ENCODE measurements at regions not wholly inside any gene's neighbourhood (a gene's known extent, or its start where the extent isn't known, plus 50 kb on each side); places are given as distances from the start of the nearest gene placed in this dataset.

GRCh38 chr2:187171318-187171717, 276.7 kb downstream of the CALCRL start:
- H3K79me2 ChIP-seq (ENCODE audit: insufficient read depth, low read length) = no peaks in the 10 kb centered on the region
- H3F3A ChIP-seq (ENCODE audit: insufficient read depth) = no peaks in the 10 kb centered on the region
- H3K27me3 ChIP-seq (ENCODE audit: low read length) = no peaks in the 10 kb centered on the region
- no peak overlapping the region for H3K9ac ChIP-seq (ENCODE audit: low read length)
- no peak overlapping the region for H3K4me2 ChIP-seq (ENCODE audit: low read depth, low read length, poor library complexity, severe bottlenecking)
- H3K27ac ChIP-seq (ENCODE audit: low read depth, low read length) = no peak overlapping the region
- no peaks in the 10 kb centered on the region for H3K9me3 ChIP-seq (ENCODE audit: insufficient read depth, low read length)
- H4K20me1 ChIP-seq (ENCODE audit: low read depth, low read length) = no peaks in the 10 kb centered on the region
- H2AFZ ChIP-seq (ENCODE audit: low read depth, low read length, severe bottlenecking) = no peak overlapping the region
- H3K4me3 ChIP-seq (ENCODE audit: insufficient read depth, low read length, poor library complexity, severe bottlenecking) = no peak overlapping the region
- H3K9me2 ChIP-seq (replicated peaks; ENCODE audit: insufficient read depth, low read length) = no peaks in the 10 kb centered on the region
- no peaks in the 10 kb centered on the region for H3K36me3 ChIP-seq (ENCODE audit: low read length)
- TF ChIP-seq EZH2phosphoT487 (conservative IDR thresholded peaks at IDR 0.05; ENCODE audit: low read length) (no peak), CTCF (IDR thresholded peaks at IDR 0.05; ENCODE audit: insufficient read depth, low read length, poor library complexity, severe bottlenecking) (no peak)

GRCh38 chr2:187169864-187170263, 278.2 kb downstream of the CALCRL start:
- Histone ChIP-seq H3K36me3 (ENCODE audit: low read length) (no peaks in the 10 kb centered on the region), H3K4me2 (ENCODE audit: low read depth, low read length, poor library complexity, severe bottlenecking) (no peak overlapping the region), H4K20me1 (ENCODE audit: low read depth, low read length) (no peaks in the 10 kb centered on the region), H3K27me3 (ENCODE audit: low read length) (no peaks in the 10 kb centered on the region), H2AFZ (ENCODE audit: low read depth, low read length, severe bottlenecking) (no peak overlapping the region), H3K27ac (ENCODE audit: low read depth, low read length) (no peak overlapping the region), H3K4me3 (ENCODE audit: insufficient read depth, low read length, poor library complexity, severe bottlenecking) (no peak overlapping the region), H3K9ac (ENCODE audit: low read length) (no peak overlapping the region), H3K79me2 (ENCODE audit: insufficient read depth, low read length) (no peaks in the 10 kb centered on the region), H3K9me2 (replicated peaks; ENCODE audit: insufficient read depth, low read length) (no peaks in the 10 kb centered on the region), H3F3A (ENCODE audit: insufficient read depth) (no peaks in the 10 kb centered on the region), H3K9me3 (ENCODE audit: insufficient read depth, low read length) (no peaks in the 10 kb centered on the region)
- TF ChIP-seq CTCF (IDR thresholded peaks at IDR 0.05; ENCODE audit: insufficient read depth, low read length, poor library complexity, severe bottlenecking) (no peak), EZH2phosphoT487 (conservative IDR thresholded peaks at IDR 0.05; ENCODE audit: low read length) (no peak)

GRCh38 chr2:187168720-187169713, 279.0 kb downstream of the CALCRL start:
- H3K27ac ChIP-seq (ENCODE audit: low read depth, low read length) = no peak overlapping the region
- H3K9ac ChIP-seq (ENCODE audit: low read length) = no peak overlapping the region
- H4K20me1 ChIP-seq (ENCODE audit: low read depth, low read length) = no peaks in the 10 kb centered on the region
- no peaks in the 10 kb centered on the region for H3K36me3 ChIP-seq (ENCODE audit: low read length)
- H3K9me3 ChIP-seq (ENCODE audit: insufficient read depth, low read length) = no peaks in the 10 kb centered on the region
- no peaks in the 10 kb centered on the region for H3K27me3 ChIP-seq (ENCODE audit: low read length)
- no peaks in the 10 kb centered on the region for H3K79me2 ChIP-seq (ENCODE audit: insufficient read depth, low read length)
- H3K4me2 ChIP-seq (ENCODE audit: low read depth, low read length, poor library complexity, severe bottlenecking) = no peak overlapping the region
- TF ChIP-seq CTCF (IDR thresholded peaks at IDR 0.05; ENCODE audit: insufficient read depth, low read length, poor library complexity, severe bottlenecking) = no peak
- no peak for TF ChIP-seq EZH2phosphoT487 (conservative IDR thresholded peaks at IDR 0.05; ENCODE audit: low read length)
- H2AFZ ChIP-seq (ENCODE audit: low read depth, low read length, severe bottlenecking) = no peak overlapping the region
- no peaks in the 10 kb centered on the region for H3F3A ChIP-seq (ENCODE audit: insufficient read depth)
- no peak overlapping the region for H3K4me3 ChIP-seq (ENCODE audit: insufficient read depth, low read length, poor library complexity, severe bottlenecking)
- no peaks in the 10 kb centered on the region for H3K9me2 ChIP-seq (replicated peaks; ENCODE audit: insufficient read depth, low read length)
